ENCODE measurements at regions not wholly inside any gene's neighbourhood (a gene's known extent, or its start where the extent isn't known, plus 50 kb on each side); places are given as distances from the start of the nearest gene placed in this dataset.

DNA sequence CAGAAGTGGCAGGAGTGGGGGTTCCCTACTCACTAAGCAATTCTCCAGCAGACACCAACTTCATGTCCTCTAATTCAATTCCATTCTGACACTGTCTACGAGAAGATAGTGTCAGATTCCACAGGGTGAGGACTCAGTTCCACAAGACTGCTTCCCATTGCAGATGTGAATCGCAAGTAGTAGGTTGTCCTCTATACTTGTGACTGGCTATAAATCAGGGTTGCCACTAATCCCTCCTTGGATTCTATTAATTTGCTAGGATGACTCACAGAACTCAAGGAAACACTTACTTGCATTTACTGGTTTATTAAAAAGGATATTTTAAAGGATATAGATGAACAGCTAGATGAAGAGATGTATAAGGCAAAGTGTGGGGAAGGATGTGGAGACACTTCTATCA lies 184.1 kb upstream of the ACVR2A start:
- intact Hi-C loops (cut with DNase I; ENCODE audit: low total_unique reads): no loop called here
- no peak for DNase-seq (ENCODE audit: low spot score in 2 of 2)
- no peak overlapping the region for H3K27ac ChIP-seq
- no peaks in the 10 kb centered on the region for H3K4me1 ChIP-seq
- no peak for TF ChIP-seq CTCF (IDR thresholded peaks at IDR 0.05)
- TF ChIP-seq POLR2AphosphoS5 (IDR thresholded peaks at IDR 0.05): no peak
- TF ChIP-seq POLR2A (IDR thresholded peaks at IDR 0.05): no peak
- no peaks in the 10 kb centered on the region for H3K36me3 ChIP-seq
- H3K9me3 ChIP-seq: no peaks in the 10 kb centered on the region
- no peak overlapping the region for H3K4me3 ChIP-seq
- no peaks in the 10 kb centered on the region for H3K27me3 ChIP-seq

DNA sequence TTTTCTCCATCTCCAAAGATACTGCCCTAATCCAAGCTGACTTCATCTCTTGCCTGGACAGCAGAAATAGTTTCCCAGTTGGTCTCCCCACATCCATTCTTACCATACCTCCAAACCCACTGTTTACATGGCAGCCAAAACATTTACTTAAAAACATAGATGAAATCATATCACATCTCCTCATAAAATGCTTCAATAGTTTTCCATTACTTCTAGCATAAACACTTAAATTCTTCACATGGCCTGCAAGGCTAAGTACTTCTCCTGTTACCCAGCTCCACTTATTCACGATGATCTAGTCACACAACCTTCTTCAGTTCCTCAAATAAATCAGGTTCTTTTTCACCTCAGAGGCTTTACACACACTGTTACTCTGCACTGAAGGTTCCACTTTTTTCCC lies 185.8 kb upstream of the ACVR2A start:
- H3K27ac ChIP-seq: no peak overlapping the region
- intact Hi-C loops (cut with DNase I; ENCODE audit: low total_unique reads): no loop called here
- no peak for DNase-seq (ENCODE audit: low spot score in 2 of 2)
- H3K9me3 ChIP-seq: no peaks in the 10 kb centered on the region
- no peaks in the 10 kb centered on the region for H3K36me3 ChIP-seq
- no peak overlapping the region for H3K4me3 ChIP-seq
- H3K27me3 ChIP-seq: no peaks in the 10 kb centered on the region
- no peak for TF ChIP-seq POLR2AphosphoS5 (IDR thresholded peaks at IDR 0.05)
- no peak for TF ChIP-seq POLR2A (IDR thresholded peaks at IDR 0.05)
- no peak for TF ChIP-seq CTCF (IDR thresholded peaks at IDR 0.05)
- no peaks in the 10 kb centered on the region for H3K4me1 ChIP-seq

- no peak for DNase-seq (ENCODE audit: low spot score in 2 of 2)
- intact Hi-C loops (cut with DNase I; ENCODE audit: low total_unique reads): no loop called here
- Histone ChIP-seq H3K27me3 (no peaks in the 10 kb centered on the region), H3K27ac (no peak overlapping the region), H3K4me1 (no peaks in the 10 kb centered on the region), H3K36me3 (no peaks in the 10 kb centered on the region), H3K4me3 (no peak overlapping the region), H3K9me3 (no peaks in the 10 kb centered on the region)
- TF ChIP-seq CTCF (IDR thresholded peaks at IDR 0.05) (no peak), POLR2AphosphoS5 (IDR thresholded peaks at IDR 0.05) (no peak), POLR2A (IDR thresholded peaks at IDR 0.05) (no peak)
These were observed 187.5 kb upstream of the ACVR2A start for GRCh38 chr2:147657086-147658000.

- Histone ChIP-seq H3K4me3 (no peak overlapping the region), H3K27ac (no peak overlapping the region), H3K27me3 (no peaks in the 10 kb centered on the region), H3K4me1 (no peaks in the 10 kb centered on the region), H3K36me3 (no peaks in the 10 kb centered on the region), H3K9me3 (no peaks in the 10 kb centered on the region)
- TF ChIP-seq CTCF (IDR thresholded peaks at IDR 0.05) (no peak), POLR2A (IDR thresholded peaks at IDR 0.05) (no peak), POLR2AphosphoS5 (IDR thresholded peaks at IDR 0.05) (no peak)
- DNase-seq (ENCODE audit: low spot score in 2 of 2): no peak
- intact Hi-C loops (cut with DNase I; ENCODE audit: low total_unique reads): no loop called here
These were observed 194.8 kb upstream of the ACVR2A start for GRCh38 chr2:147649998-147650397.

DNA sequence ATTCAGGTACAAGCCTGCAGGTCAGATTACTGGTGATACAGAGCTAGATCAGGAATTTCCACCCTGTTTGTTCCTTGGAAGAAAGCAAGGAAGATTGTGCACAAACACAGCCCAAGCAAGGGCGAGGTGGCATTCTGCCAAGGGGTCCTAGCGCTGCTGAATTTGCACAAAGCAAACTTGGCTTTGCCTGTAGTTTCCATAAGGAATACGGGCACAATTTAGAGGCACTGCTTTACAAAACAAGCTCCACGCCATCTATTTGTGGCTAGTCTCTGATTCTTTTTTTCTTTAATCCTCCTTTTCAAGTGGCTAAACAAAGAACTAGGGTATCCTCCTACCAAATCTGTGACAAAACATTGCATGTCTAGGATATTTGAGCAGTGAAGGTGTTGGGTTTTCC lies 195.5 kb upstream of the ACVR2A start:
- Histone ChIP-seq H3K9me3 (no peaks in the 10 kb centered on the region), H3K27me3 (no peaks in the 10 kb centered on the region), H3K36me3 (no peaks in the 10 kb centered on the region), H3K27ac (no peak overlapping the region), H3K4me1 (no peaks in the 10 kb centered on the region), H3K4me3 (no peak overlapping the region)
- intact Hi-C loops (cut with DNase I; ENCODE audit: low total_unique reads): no loop called here
- no peak for DNase-seq (ENCODE audit: low spot score in 2 of 2)
- TF ChIP-seq CTCF (IDR thresholded peaks at IDR 0.05): no peak
- TF ChIP-seq POLR2AphosphoS5 (IDR thresholded peaks at IDR 0.05): no peak
- TF ChIP-seq POLR2A (IDR thresholded peaks at IDR 0.05): no peak
